WTC11 (cell line): ENCODE measurements at regions not wholly inside any gene's neighbourhood (a gene's known extent, or its start where the extent isn't known, plus 50 kb on each side); places are given as distances from the start of the nearest gene placed in this dataset.

Experiments
- ATAC-seq: fragments of 200-7000 bp; cut with Tn5 transposase; 2 replicates; pipeline ENCODE4 v1.10.0; 2021; ENCODE audit warnings: mild to moderate bottlenecking, moderate library complexity
- CTCF ChIA-PET: fragments of 300-600 bp; sonication (Branson Sonifier 250); formaldehyde crosslinking; loops from one replicate; lab custom pipeline; 2021; ENCODE audit warnings: antibody characterized with exemption; lab: Charles Lee
- POLR2A ChIA-PET: fragments of 350-600 bp; sonication (Branson Sonifier 250); formaldehyde crosslinking; loops from one replicate; lab custom pipeline; 2021; ENCODE audit warnings: antibody characterized with exemption; lab: Charles Lee
- DNase-seq: peaks from one replicate; pipeline ENCODE4 v3.0.0; 2021; ENCODE audit warnings: low spot score
- H3K27ac Mint-ChIP-seq: 2 replicates; pipeline ENCODE4 v1.8.0; 2021; ENCODE audit warnings: mixed read lengths
- H3K27me3 Mint-ChIP-seq: 2 replicates; pipeline ENCODE4 v1.8.0; 2021; ENCODE audit warnings: low read depth, mild to moderate bottlenecking, moderate library complexity, mixed read lengths
- H3K36me3 Mint-ChIP-seq: 2 replicates; pipeline ENCODE4 v1.8.0; 2021; ENCODE audit warnings: mixed read lengths
- H3K4me1 Mint-ChIP-seq: 2 replicates; pipeline ENCODE4 v1.8.0; 2022; ENCODE audit warnings: mixed read lengths
- H3K4me3 Mint-ChIP-seq: 2 replicates; pipeline ENCODE4 v1.8.0; 2021; ENCODE audit warnings: mild to moderate bottlenecking, moderate library complexity, mixed read lengths
- H3K9me3 Mint-ChIP-seq: 2 replicates; pipeline ENCODE4 v1.8.0; 2021; ENCODE audit warnings: mixed read lengths
- ATF1 ChIP-seq: sonication (generic); formaldehyde crosslinking; IDR thresholded peaks from 2 replicates; pipeline ENCODE4 v1.8.1; 2023; ENCODE audit warnings: mild to moderate bottlenecking, moderate library complexity, missing genetic modification reagents
- ELF4 ChIP-seq: sonication (generic); formaldehyde crosslinking; IDR thresholded peaks from 2 replicates; pipeline ENCODE4 v1.8.1; 2022; ENCODE audit warnings: low read depth, mild to moderate bottlenecking, moderate library complexity, missing genetic modification reagents
- ETV6 ChIP-seq: sonication (generic); formaldehyde crosslinking; IDR thresholded peaks from 2 replicates; pipeline ENCODE4 v1.8.1; 2022; ENCODE audit warnings: mild to moderate bottlenecking, missing genetic modification reagents
- GABPB1 ChIP-seq: sonication (generic); formaldehyde crosslinking; IDR thresholded peaks from 2 replicates; pipeline ENCODE4 v1.8.1; 2023; ENCODE audit warnings: mild to moderate bottlenecking, missing genetic modification reagents
- JAZF1 ChIP-seq: fragments of 250-450 bp; sonication (Bioruptor Pico); IDR thresholded peaks from 2 replicates; pipeline ENCODE4 v1.9.0; 2021; ENCODE audit warnings: moderate library complexity, mild to moderate bottlenecking, inconsistent platforms
- MXD4 ChIP-seq: fragments of 250-450 bp; sonication (Bioruptor Pico); IDR thresholded peaks from 2 replicates; pipeline ENCODE4 v1.8.0; 2021; ENCODE audit warnings: mild to moderate bottlenecking, moderate library complexity, borderline replicate concordance
- NFATC4 ChIP-seq: fragments of 250-450 bp; sonication (Bioruptor Pico); IDR thresholded peaks from 2 replicates; pipeline ENCODE4 v1.9.0; 2021; ENCODE audit warnings: mild to moderate bottlenecking
- RELA ChIP-seq: sonication (generic); formaldehyde crosslinking; IDR thresholded peaks from 2 replicates; pipeline ENCODE4 v1.8.1; 2022; ENCODE audit warnings: missing genetic modification reagents, mild to moderate bottlenecking, borderline replicate concordance
- SOX15 ChIP-seq: fragments of 250-450 bp; sonication (Bioruptor Pico); IDR thresholded peaks from 2 replicates; pipeline ENCODE4 v1.9.0; 2021; ENCODE audit warnings: mild to moderate bottlenecking
- ZNF232 ChIP-seq: sonication (generic); formaldehyde crosslinking; IDR thresholded peaks from 2 replicates; pipeline ENCODE4 v1.8.0; 2022; ENCODE audit warnings: mild to moderate bottlenecking, missing genetic modification reagents
- ZNF416 ChIP-seq: fragments of 250-450 bp; sonication (Bioruptor Pico); IDR thresholded peaks from 2 replicates; pipeline ENCODE4 v1.9.0; 2021; ENCODE audit warnings: mild to moderate bottlenecking, inconsistent platforms
- ZNF423 ChIP-seq: fragments of 250-450 bp; sonication (Bioruptor Pico); IDR thresholded peaks from 2 replicates; pipeline ENCODE4 v2.1.2; 2022; ENCODE audit warnings: mild to moderate bottlenecking, moderate library complexity
- TF ChIP-seq, protein P1 (sequence below): sonication (generic); formaldehyde crosslinking; IDR thresholded peaks from 2 replicates; pipeline ENCODE4 v1.8.1; 2023; ENCODE audit warnings: mild to moderate bottlenecking, missing genetic modification reagents, moderate library complexity
- TF ChIP-seq, protein P2 (sequence below): sonication (generic); formaldehyde crosslinking; IDR thresholded peaks from 2 replicates; pipeline ENCODE4 v1.8.0; 2023; ENCODE audit warnings: mild to moderate bottlenecking, missing genetic modification reagents
- TF ChIP-seq, protein P3 (sequence below): sonication (generic); formaldehyde crosslinking; IDR thresholded peaks from 2 replicates; pipeline ENCODE4 v1.8.1; 2023; ENCODE audit warnings: mild to moderate bottlenecking, missing genetic modification reagents, moderate library complexity
- TF ChIP-seq, protein P4 (sequence below): sonication (generic); formaldehyde crosslinking; IDR thresholded peaks from 2 replicates; pipeline ENCODE4 v1.8.1; 2023; ENCODE audit warnings: mild to moderate bottlenecking, missing genetic modification reagents
- TF ChIP-seq, protein P5 (sequence below): sonication (generic); formaldehyde crosslinking; IDR thresholded peaks from 2 replicates; pipeline ENCODE4 v1.8.1; 2022; ENCODE audit warnings: low read depth, mild to moderate bottlenecking, moderate library complexity, missing genetic modification reagents, borderline replicate concordance
- TF ChIP-seq, protein P6 (sequence below): sonication (generic); formaldehyde crosslinking; conservative IDR thresholded peaks from 2 replicates; pipeline ENCODE4 v1.8.1; 2022; ENCODE audit warnings: mild to moderate bottlenecking, missing genetic modification reagents

DNA sequence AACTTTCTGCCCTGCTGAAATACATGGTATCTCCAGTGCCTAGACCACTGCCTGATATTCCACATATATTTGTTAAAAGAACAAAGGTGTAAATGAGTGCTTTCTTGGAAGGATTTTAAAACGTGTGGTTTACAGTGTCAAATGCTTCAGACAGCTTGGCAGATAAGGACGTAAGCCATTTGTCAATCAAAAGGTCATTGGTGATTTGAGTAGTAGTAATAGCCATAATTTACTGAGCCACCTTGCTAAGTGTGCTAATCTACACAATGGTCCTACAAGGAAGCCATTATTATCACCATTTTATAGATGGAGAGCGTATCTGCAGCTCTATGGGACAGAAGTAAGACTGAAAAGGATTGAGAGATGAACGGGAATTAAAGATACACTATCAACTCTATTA, 186.8 kb upstream of the MPPED2 start (continued):
- TF ChIP-seq, protein P1, sequence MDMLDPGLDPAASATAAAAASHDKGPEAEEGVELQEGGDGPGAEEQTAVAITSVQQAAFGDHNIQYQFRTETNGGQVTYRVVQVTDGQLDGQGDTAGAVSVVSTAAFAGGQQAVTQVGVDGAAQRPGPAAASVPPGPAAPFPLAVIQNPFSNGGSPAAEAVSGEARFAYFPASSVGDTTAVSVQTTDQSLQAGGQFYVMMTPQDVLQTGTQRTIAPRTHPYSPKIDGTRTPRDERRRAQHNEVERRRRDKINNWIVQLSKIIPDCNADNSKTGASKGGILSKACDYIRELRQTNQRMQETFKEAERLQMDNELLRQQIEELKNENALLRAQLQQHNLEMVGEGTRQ (CRISPR knock-in tag), result no peak
- TF ChIP-seq GABPB1 (CRISPR knock-in tag) (no peak), ZNF416 (CRISPR knock-in tag) (no peak), RELA (CRISPR knock-in tag) (no peak)

DNA sequence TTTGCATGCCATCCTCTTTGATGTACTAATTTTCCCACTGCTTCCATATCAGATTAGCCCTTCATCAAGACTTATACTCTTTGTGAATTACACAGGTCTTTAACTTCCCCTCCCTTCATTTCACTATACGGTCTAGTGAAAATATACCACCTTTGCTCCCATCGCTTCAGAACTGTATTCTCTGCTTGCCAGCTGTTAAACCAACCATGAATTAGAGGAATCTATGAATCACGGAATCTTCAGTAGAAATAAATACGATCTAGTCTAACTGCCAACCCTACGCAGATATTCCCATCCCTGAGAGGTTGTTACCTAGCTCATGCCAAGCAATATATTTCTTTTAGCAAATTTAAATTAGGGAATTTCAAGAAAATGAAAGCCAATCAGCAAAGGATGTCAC, 177.8 kb upstream of the MPPED2 start:
- Mint-ChIP-seq H3K4me1 (no peaks in the 10 kb centered on the region), H3K27ac (no peak overlapping the region), H3K36me3 (peaks cover 23% of the 10 kb centered on the region), H3K9me3 (peaks cover 35% of the 10 kb centered on the region), H3K27me3 (no peaks in the 10 kb centered on the region; the same call in 1 of the 2 replicates), H3K4me3 (no peak overlapping the region)
- POLR2A ChIA-PET, result no interaction called here
- DNase-seq (no peak), ATAC-seq (no peak)
- TF ChIP-seq SOX15 (CRISPR knock-in tag) (no peak), ZNF232 (CRISPR knock-in tag) (no peak)
- CTCF ChIA-PET, result no interaction called here

DNA sequence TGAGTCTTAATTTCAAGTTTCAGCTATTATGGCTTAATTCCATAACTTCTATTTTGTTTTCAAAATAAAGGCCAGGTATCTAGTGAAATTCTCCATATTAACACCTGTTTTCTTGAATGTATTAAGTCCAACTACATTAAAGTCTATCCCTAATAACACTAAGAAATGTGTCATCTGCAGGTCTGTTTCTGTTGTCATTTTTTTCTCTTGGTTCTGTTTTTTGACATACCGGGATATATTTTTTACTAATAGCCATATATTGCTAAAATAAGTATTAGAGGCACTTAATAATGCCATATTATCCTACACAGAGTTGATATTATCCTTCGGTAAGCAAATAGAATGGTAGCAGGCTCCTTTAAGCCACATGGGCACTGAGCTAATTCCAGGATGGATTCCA, 176.0 kb upstream of the MPPED2 start:
- Mint-ChIP-seq H3K27ac (no peak overlapping the region), H3K36me3 (peaks cover 23% of the 10 kb centered on the region), H3K4me1 (no peaks in the 10 kb centered on the region), H3K4me3 (no peak overlapping the region), H3K9me3 (peaks cover 35% of the 10 kb centered on the region), H3K27me3 (no peaks in the 10 kb centered on the region; the same call in 1 of the 2 replicates)
- TF ChIP-seq ETV6 (CRISPR knock-in tag) (no peak), MXD4 (CRISPR knock-in tag) (no peak), JAZF1 (CRISPR knock-in tag) (no peak), NFATC4 (CRISPR knock-in tag) (no peak), SOX15 (CRISPR knock-in tag) (no peak), ATF1 (CRISPR knock-in tag) (no peak), ZNF423 (no peak), ELF4 (no peak)
- TF ChIP-seq, protein P2, sequence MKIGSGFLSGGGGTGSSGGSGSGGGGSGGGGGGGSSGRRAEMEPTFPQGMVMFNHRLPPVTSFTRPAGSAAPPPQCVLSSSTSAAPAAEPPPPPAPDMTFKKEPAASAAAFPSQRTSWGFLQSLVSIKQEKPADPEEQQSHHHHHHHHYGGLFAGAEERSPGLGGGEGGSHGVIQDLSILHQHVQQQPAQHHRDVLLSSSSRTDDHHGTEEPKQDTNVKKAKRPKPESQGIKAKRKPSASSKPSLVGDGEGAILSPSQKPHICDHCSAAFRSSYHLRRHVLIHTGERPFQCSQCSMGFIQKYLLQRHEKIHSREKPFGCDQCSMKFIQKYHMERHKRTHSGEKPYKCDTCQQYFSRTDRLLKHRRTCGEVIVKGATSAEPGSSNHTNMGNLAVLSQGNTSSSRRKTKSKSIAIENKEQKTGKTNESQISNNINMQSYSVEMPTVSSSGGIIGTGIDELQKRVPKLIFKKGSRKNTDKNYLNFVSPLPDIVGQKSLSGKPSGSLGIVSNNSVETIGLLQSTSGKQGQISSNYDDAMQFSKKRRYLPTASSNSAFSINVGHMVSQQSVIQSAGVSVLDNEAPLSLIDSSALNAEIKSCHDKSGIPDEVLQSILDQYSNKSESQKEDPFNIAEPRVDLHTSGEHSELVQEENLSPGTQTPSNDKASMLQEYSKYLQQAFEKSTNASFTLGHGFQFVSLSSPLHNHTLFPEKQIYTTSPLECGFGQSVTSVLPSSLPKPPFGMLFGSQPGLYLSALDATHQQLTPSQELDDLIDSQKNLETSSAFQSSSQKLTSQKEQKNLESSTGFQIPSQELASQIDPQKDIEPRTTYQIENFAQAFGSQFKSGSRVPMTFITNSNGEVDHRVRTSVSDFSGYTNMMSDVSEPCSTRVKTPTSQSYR, result no peak
- TF ChIP-seq, protein P3, sequence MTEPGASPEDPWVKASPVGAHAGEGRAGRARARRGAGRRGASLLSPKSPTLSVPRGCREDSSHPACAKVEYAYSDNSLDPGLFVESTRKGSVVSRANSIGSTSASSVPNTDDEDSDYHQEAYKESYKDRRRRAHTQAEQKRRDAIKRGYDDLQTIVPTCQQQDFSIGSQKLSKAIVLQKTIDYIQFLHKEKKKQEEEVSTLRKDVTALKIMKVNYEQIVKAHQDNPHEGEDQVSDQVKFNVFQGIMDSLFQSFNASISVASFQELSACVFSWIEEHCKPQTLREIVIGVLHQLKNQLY (CRISPR knock-in tag), result no peak
- TF ChIP-seq, protein P4, sequence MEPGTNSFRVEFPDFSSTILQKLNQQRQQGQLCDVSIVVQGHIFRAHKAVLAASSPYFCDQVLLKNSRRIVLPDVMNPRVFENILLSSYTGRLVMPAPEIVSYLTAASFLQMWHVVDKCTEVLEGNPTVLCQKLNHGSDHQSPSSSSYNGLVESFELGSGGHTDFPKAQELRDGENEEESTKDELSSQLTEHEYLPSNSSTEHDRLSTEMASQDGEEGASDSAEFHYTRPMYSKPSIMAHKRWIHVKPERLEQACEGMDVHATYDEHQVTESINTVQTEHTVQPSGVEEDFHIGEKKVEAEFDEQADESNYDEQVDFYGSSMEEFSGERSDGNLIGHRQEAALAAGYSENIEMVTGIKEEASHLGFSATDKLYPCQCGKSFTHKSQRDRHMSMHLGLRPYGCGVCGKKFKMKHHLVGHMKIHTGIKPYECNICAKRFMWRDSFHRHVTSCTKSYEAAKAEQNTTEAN (CRISPR knock-in tag), result no peak
- TF ChIP-seq, protein P5, sequence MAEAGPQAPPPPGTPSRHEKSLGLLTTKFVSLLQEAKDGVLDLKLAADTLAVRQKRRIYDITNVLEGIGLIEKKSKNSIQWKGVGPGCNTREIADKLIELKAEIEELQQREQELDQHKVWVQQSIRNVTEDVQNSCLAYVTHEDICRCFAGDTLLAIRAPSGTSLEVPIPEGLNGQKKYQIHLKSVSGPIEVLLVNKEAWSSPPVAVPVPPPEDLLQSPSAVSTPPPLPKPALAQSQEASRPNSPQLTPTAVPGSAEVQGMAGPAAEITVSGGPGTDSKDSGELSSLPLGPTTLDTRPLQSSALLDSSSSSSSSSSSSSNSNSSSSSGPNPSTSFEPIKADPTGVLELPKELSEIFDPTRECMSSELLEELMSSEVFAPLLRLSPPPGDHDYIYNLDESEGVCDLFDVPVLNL (CRISPR knock-in tag), result no peak
- TF ChIP-seq, protein P6, sequence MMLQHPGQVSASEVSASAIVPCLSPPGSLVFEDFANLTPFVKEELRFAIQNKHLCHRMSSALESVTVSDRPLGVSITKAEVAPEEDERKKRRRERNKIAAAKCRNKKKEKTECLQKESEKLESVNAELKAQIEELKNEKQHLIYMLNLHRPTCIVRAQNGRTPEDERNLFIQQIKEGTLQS, result no peak
- CTCF ChIA-PET, result no interaction called here
- POLR2A ChIA-PET, result no interaction called here
- ATAC-seq (no peak), DNase-seq (no peak)
